SU-DHL-6 (cell line): ENCODE measurements at regions not wholly inside any gene's neighbourhood (a gene's known extent, or its start where the extent isn't known, plus 50 kb on each side); places are given as distances from the start of the nearest gene placed in this dataset.

Experiments
- H2AFZ ChIP-seq: fragments of 200-600 bp; sonication (generic); 2 replicates; pipeline ENCODE4 v1.6.1; 2014; ENCODE audit warnings: low read depth, mild to moderate bottlenecking, moderate library complexity, mixed read lengths, antibody characterized with exemption, low read length; ENCODE audit not compliant: severe bottlenecking
- H3F3A ChIP-seq: fragments of 200-600 bp; shearing (Covaris generic); 2 replicates; pipeline ENCODE4 v1.6.0; 2016; ENCODE audit warnings: antibody characterized with exemption, mild to moderate bottlenecking; ENCODE audit not compliant: insufficient read depth
- H3K27ac ChIP-seq: fragments of 200-600 bp; sonication (generic); 2 replicates; pipeline ENCODE4 v1.5.1; 2016; ENCODE audit warnings: low read depth, mild to moderate bottlenecking, low read length, moderate library complexity, mixed read lengths
- H3K27me3 ChIP-seq: fragments of 200-600 bp; sonication (generic), shearing (Covaris generic); 2 replicates; pipeline ENCODE4 v1.6.0; 2014; ENCODE audit warnings: mild to moderate bottlenecking, low read length
- H3K36me3 ChIP-seq: fragments of 200-600 bp; sonication (generic); 2 replicates; pipeline ENCODE4 v1.6.1; 2014; ENCODE audit warnings: mild to moderate bottlenecking, low read length, mixed read lengths
- H3K4me2 ChIP-seq: fragments of 300-600, 200-600 bp; shearing (Covaris generic), sonication (generic); 2 replicates; pipeline ENCODE4 v1.6.0; 2014; ENCODE audit warnings: low read length, low read depth, mild to moderate bottlenecking; ENCODE audit not compliant: poor library complexity, severe bottlenecking
- H3K4me3 ChIP-seq: fragments of 200-600 bp; sonication (generic); 2 replicates; pipeline ENCODE4 v1.5.1; 2014; ENCODE audit warnings: antibody characterized with exemption, low read length, mild to moderate bottlenecking, mixed read lengths; ENCODE audit not compliant: insufficient read depth, poor library complexity, severe bottlenecking
- H3K79me2 ChIP-seq: fragments of 200-600 bp; sonication (generic); 2 replicates; pipeline ENCODE4 v1.6.1; 2014; ENCODE audit warnings: mild to moderate bottlenecking, low read length, moderate library complexity; ENCODE audit not compliant: insufficient read depth
- H3K9ac ChIP-seq: fragments of 200-600 bp; sonication (generic); 2 replicates; pipeline ENCODE4 v1.7.0; 2014; ENCODE audit warnings: mild to moderate bottlenecking, low read length
- H3K9me2 ChIP-seq: fragments of 200-600 bp; sonication (generic); replicated peaks from 2 replicates; pipeline ENCODE4 v1.6.1; 2014; ENCODE audit warnings: low read length; ENCODE audit not compliant: insufficient read depth
- H3K9me3 ChIP-seq: fragments of 200-600 bp; sonication (generic); 2 replicates; pipeline ENCODE4 v1.6.1; 2014; ENCODE audit warnings: low read length, mixed read lengths; ENCODE audit not compliant: insufficient read depth
- H4K20me1 ChIP-seq: fragments of 200-600 bp; sonication (generic); 2 replicates; pipeline ENCODE4 v1.6.1; 2014; ENCODE audit warnings: low read depth, mild to moderate bottlenecking, antibody characterized with exemption, low read length, moderate library complexity, mixed read lengths
- CTCF ChIP-seq: fragments of 200-600 bp; sonication (generic); IDR thresholded peaks from one replicate; pipeline ENCODE4 v1.5.1; 2017; ENCODE audit warnings: antibody characterized with exemption, mild to moderate bottlenecking, low read length, moderate library complexity; ENCODE audit not compliant: insufficient read depth, poor library complexity, severe bottlenecking
- EZH2phosphoT487 ChIP-seq: fragments of 200-600 bp; sonication (generic), shearing (Covaris generic); conservative IDR thresholded peaks from 2 replicates; pipeline ENCODE4 v1.6.1; 2018; ENCODE audit warnings: mild to moderate bottlenecking, antibody characterized with exemption, low read length, moderate library complexity, mixed read lengths

GRCh38 chr1:83509301-83509781 is 489.6 kb downstream of the TTLL7 start:
- Histone ChIP-seq H3K9me2 (no peaks in the 10 kb centered on the region), H3K27ac (no peak overlapping the region), H3K79me2 (no peaks in the 10 kb centered on the region), H3K36me3 (no peaks in the 10 kb centered on the region), H4K20me1 (no peaks in the 10 kb centered on the region), H3K4me3 (no peak overlapping the region), H3K27me3 (no peaks in the 10 kb centered on the region), H3K9ac (no peak overlapping the region), H3F3A (no peaks in the 10 kb centered on the region), H3K9me3 (no peaks in the 10 kb centered on the region), H3K4me2 (no peak overlapping the region), H2AFZ (no peak overlapping the region)
- no peak for TF ChIP-seq CTCF
- no peak for TF ChIP-seq EZH2phosphoT487

GRCh38 chr1:83508485-83509151 is 490.3 kb downstream of the TTLL7 start:
- Histone ChIP-seq H4K20me1 (no peaks in the 10 kb centered on the region), H2AFZ (no peak overlapping the region), H3K9me2 (no peaks in the 10 kb centered on the region), H3K4me2 (peak overlapping the region; percentile 21), H3K27me3 (no peaks in the 10 kb centered on the region), H3K9ac (no peak overlapping the region), H3K79me2 (no peaks in the 10 kb centered on the region), H3K36me3 (no peaks in the 10 kb centered on the region), H3K4me3 (no peak overlapping the region), H3F3A (no peaks in the 10 kb centered on the region), H3K9me3 (no peaks in the 10 kb centered on the region), H3K27ac (no peak overlapping the region)
- TF ChIP-seq EZH2phosphoT487 (no peak), CTCF (no peak)

- no peaks in the 10 kb centered on the region for H3K9me3 ChIP-seq
- no peaks in the 10 kb centered on the region for H3K36me3 ChIP-seq
- H3K9me2 ChIP-seq = no peaks in the 10 kb centered on the region
- H3K27me3 ChIP-seq = no peaks in the 10 kb centered on the region
- TF ChIP-seq EZH2phosphoT487 = no peak
- no peak for TF ChIP-seq CTCF
- H3K4me3 ChIP-seq = no peak overlapping the region
- no peaks in the 10 kb centered on the region for H4K20me1 ChIP-seq
- H3K9ac ChIP-seq = no peak overlapping the region
- H3K27ac ChIP-seq = no peak overlapping the region
- H3K79me2 ChIP-seq = no peaks in the 10 kb centered on the region
- H3K4me2 ChIP-seq = no peak overlapping the region
- no peaks in the 10 kb centered on the region for H3F3A ChIP-seq
- no peak overlapping the region for H2AFZ ChIP-seq
Measured at GRCh38 chr1:83505148-83505547, 493.8 kb downstream of the TTLL7 start.
